ENCODE measurements at regions not wholly inside any gene's neighbourhood (a gene's known extent, or its start where the extent isn't known, plus 50 kb on each side); places are given as distances from the start of the nearest gene placed in this dataset.

DNA sequence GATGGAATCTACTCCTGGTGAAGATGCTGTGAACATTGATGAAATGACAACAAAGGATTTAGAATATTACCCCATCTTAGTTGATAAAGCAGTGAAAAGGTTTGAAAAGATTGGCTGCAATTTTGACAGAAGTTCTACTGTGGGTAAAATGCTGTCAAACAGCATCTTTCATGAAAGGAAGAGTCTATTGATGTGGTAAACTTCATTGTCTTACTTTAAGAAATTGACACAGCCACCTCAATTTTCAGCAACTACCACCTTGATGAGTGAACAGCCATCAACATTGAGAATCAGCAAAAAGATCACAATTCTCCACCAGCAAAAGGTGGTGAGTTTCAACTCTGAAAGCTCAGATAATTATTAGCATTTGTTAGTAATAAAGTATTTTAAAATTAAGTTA is 310.3 kb upstream of the RBMS1 start:
- TF ChIP-seq, protein P1, sequence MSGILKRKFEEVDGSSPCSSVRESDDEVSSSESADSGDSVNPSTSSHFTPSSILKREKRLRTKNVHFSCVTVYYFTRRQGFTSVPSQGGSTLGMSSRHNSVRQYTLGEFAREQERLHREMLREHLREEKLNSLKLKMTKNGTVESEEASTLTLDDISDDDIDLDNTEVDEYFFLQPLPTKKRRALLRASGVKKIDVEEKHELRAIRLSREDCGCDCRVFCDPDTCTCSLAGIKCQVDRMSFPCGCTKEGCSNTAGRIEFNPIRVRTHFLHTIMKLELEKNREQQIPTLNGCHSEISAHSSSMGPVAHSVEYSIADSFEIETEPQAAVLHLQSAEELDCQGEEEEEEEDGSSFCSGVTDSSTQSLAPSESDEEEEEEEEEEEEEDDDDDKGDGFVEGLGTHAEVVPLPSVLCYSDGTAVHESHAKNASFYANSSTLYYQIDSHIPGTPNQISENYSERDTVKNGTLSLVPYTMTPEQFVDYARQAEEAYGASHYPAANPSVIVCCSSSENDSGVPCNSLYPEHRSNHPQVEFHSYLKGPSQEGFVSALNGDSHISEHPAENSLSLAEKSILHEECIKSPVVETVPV (CRISPR knock-in tag; IDR thresholded peaks at IDR 0.05): no peak
- TF ChIP-seq OSR1 (CRISPR knock-in tag; IDR thresholded peaks at IDR 0.05): no peak
- no peak for TF ChIP-seq PPARA (CRISPR knock-in tag; IDR thresholded peaks at IDR 0.05; ENCODE audit: borderline replicate concordance)
- TF ChIP-seq ZNF8 (CRISPR knock-in tag; IDR thresholded peaks at IDR 0.05): no peak
- TF ChIP-seq ESRRG (CRISPR knock-in tag; IDR thresholded peaks at IDR 0.05): no peak
- no peak for TF ChIP-seq ZNF565 (CRISPR knock-in tag; conservative IDR thresholded peaks at IDR 0.05; ENCODE audit: low read depth)
- TF ChIP-seq GLIS3 (CRISPR knock-in tag; IDR thresholded peaks at IDR 0.05): no peak
- no peak for TF ChIP-seq ZC3H10 (CRISPR knock-in tag; IDR thresholded peaks at IDR 0.05)
- no peak for TF ChIP-seq ZFP30 (CRISPR knock-in tag; IDR thresholded peaks at IDR 0.05)
- TF ChIP-seq, protein P2, sequence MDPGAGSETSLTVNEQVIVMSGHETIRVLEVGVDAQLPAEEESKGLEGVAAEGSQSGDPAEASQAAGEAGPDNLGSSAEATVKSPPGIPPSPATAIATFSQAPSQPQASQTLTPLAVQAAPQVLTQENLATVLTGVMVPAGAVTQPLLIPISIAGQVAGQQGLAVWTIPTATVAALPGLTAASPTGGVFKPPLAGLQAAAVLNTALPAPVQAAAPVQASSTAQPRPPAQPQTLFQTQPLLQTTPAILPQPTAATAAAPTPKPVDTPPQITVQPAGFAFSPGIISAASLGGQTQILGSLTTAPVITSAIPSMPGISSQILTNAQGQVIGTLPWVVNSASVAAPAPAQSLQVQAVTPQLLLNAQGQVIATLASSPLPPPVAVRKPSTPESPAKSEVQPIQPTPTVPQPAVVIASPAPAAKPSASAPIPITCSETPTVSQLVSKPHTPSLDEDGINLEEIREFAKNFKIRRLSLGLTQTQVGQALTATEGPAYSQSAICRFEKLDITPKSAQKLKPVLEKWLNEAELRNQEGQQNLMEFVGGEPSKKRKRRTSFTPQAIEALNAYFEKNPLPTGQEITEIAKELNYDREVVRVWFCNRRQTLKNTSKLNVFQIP (CRISPR knock-in tag; IDR thresholded peaks at IDR 0.05; ENCODE audit: borderline replicate concordance, low read depth): no peak
- TF ChIP-seq, protein P3, sequence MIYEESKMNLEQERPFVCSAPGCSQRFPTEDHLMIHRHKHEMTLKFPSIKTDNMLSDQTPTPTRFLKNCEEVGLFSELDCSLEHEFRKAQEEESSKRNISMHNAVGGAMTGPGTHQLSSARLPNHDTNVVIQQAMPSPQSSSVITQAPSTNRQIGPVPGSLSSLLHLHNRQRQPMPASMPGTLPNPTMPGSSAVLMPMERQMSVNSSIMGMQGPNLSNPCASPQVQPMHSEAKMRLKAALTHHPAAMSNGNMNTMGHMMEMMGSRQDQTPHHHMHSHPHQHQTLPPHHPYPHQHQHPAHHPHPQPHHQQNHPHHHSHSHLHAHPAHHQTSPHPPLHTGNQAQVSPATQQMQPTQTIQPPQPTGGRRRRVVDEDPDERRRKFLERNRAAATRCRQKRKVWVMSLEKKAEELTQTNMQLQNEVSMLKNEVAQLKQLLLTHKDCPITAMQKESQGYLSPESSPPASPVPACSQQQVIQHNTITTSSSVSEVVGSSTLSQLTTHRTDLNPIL (CRISPR knock-in tag; IDR thresholded peaks at IDR 0.05; ENCODE audit: low read depth): no peak
- TF ChIP-seq CSDC2 (CRISPR knock-in tag; IDR thresholded peaks at IDR 0.05): no peak
- TF ChIP-seq, protein P4, sequence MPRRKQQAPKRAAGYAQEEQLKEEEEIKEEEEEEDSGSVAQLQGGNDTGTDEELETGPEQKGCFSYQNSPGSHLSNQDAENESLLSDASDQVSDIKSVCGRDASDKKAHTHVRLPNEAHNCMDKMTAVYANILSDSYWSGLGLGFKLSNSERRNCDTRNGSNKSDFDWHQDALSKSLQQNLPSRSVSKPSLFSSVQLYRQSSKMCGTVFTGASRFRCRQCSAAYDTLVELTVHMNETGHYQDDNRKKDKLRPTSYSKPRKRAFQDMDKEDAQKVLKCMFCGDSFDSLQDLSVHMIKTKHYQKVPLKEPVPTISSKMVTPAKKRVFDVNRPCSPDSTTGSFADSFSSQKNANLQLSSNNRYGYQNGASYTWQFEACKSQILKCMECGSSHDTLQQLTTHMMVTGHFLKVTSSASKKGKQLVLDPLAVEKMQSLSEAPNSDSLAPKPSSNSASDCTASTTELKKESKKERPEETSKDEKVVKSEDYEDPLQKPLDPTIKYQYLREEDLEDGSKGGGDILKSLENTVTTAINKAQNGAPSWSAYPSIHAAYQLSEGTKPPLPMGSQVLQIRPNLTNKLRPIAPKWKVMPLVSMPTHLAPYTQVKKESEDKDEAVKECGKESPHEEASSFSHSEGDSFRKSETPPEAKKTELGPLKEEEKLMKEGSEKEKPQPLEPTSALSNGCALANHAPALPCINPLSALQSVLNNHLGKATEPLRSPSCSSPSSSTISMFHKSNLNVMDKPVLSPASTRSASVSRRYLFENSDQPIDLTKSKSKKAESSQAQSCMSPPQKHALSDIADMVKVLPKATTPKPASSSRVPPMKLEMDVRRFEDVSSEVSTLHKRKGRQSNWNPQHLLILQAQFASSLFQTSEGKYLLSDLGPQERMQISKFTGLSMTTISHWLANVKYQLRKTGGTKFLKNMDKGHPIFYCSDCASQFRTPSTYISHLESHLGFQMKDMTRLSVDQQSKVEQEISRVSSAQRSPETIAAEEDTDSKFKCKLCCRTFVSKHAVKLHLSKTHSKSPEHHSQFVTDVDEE (CRISPR knock-in tag; IDR thresholded peaks at IDR 0.05): no peak
- no peak for TF ChIP-seq ZFP3 (CRISPR knock-in tag; IDR thresholded peaks at IDR 0.05)
- ATAC-seq: no peak

DNA sequence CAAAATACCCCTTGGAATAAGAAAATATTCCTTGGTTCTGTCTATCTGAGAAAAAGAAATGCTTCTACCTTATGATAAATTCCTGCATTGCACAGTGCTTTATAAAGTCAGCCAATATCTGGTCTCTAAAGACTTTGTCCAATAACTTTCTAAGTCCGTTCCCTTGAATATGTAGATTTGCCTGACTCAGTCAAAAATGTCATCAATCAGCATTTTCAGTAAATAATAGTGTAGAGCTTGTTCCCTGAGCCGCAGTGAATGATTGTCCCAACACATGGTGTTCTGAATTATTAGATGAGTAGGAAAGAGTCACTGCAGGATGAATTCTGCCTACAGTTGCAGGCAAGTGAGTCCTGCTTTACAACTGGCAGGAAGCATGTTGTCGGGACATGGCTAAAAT is 316.8 kb upstream of the RBMS1 start:
- TF ChIP-seq ZFP3 (CRISPR knock-in tag; IDR thresholded peaks at IDR 0.05) (no peak), ZNF565 (CRISPR knock-in tag; conservative IDR thresholded peaks at IDR 0.05; ENCODE audit: low read depth) (no peak), GLIS3 (CRISPR knock-in tag; IDR thresholded peaks at IDR 0.05) (no peak), RARB (CRISPR knock-in tag; IDR thresholded peaks at IDR 0.05) (no peak), ZC3H10 (CRISPR knock-in tag; IDR thresholded peaks at IDR 0.05) (no peak), ESRRG (CRISPR knock-in tag; IDR thresholded peaks at IDR 0.05) (no peak), ZNF8 (CRISPR knock-in tag; IDR thresholded peaks at IDR 0.05) (no peak), TOX (CRISPR knock-in tag; IDR thresholded peaks at IDR 0.05; ENCODE audit: borderline replicate concordance) (no peak), SNAI2 (CRISPR knock-in tag; IDR thresholded peaks at IDR 0.05) (no peak), ZNF70 (CRISPR knock-in tag; IDR thresholded peaks at IDR 0.05) (no peak), ZFP30 (CRISPR knock-in tag; IDR thresholded peaks at IDR 0.05) (no peak), CSDC2 (CRISPR knock-in tag; IDR thresholded peaks at IDR 0.05) (no peak), OSR1 (CRISPR knock-in tag; IDR thresholded peaks at IDR 0.05) (no peak), TCF4 (CRISPR knock-in tag; IDR thresholded peaks at IDR 0.05; ENCODE audit: borderline replicate concordance) (no peak), PPARA (CRISPR knock-in tag; IDR thresholded peaks at IDR 0.05; ENCODE audit: borderline replicate concordance) (no peak)
- TF ChIP-seq, protein P5, sequence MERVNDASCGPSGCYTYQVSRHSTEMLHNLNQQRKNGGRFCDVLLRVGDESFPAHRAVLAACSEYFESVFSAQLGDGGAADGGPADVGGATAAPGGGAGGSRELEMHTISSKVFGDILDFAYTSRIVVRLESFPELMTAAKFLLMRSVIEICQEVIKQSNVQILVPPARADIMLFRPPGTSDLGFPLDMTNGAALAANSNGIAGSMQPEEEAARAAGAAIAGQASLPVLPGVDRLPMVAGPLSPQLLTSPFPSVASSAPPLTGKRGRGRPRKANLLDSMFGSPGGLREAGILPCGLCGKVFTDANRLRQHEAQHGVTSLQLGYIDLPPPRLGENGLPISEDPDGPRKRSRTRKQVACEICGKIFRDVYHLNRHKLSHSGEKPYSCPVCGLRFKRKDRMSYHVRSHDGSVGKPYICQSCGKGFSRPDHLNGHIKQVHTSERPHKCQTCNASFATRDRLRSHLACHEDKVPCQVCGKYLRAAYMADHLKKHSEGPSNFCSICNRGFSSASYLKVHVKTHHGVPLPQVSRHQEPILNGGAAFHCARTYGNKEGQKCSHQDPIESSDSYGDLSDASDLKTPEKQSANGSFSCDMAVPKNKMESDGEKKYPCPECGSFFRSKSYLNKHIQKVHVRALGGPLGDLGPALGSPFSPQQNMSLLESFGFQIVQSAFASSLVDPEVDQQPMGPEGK (CRISPR knock-in tag; IDR thresholded peaks at IDR 0.05; ENCODE audit: borderline replicate concordance): no peak
- TF ChIP-seq, protein P3 (CRISPR knock-in tag; IDR thresholded peaks at IDR 0.05; ENCODE audit: low read depth): no peak
- TF ChIP-seq, protein P1 (CRISPR knock-in tag; IDR thresholded peaks at IDR 0.05): no peak
- TF ChIP-seq, protein P2 (CRISPR knock-in tag; IDR thresholded peaks at IDR 0.05; ENCODE audit: borderline replicate concordance, low read depth): no peak
- TF ChIP-seq, protein P4 (CRISPR knock-in tag; IDR thresholded peaks at IDR 0.05): no peak
- no peak for ATAC-seq

Measured in SK-N-SH treated with all-trans-retinoic acid at 6 μM for 48 hours (cell line).